GM23248 (cell line): ENCODE measurements at regions not wholly inside any gene's neighbourhood (a gene's known extent, or its start where the extent isn't known, plus 50 kb on each side); places are given as distances from the start of the nearest gene placed in this dataset.

ENCODE experiments used
- DNase-seq: peaks from one replicate; pipeline ENCODE4 v3.0.0-alpha.2; 2015
- H2AFZ ChIP-seq: fragments of 200-600 bp; sonication (generic); 2 replicates; pipeline ENCODE4 v1.6.1; 2016; ENCODE audit warnings: antibody characterized with exemption
- H3F3A ChIP-seq: fragments of 200-600 bp; sonication (generic); 2 replicates; pipeline ENCODE4 v1.6.1; 2016; ENCODE audit warnings: mild to moderate bottlenecking, antibody characterized with exemption, mixed run types; ENCODE audit not compliant: insufficient read depth
- H3K27ac ChIP-seq: fragments of 200-600 bp; sonication (generic); 2 replicates; pipeline ENCODE4 v1.5.1; 2016; ENCODE audit warnings: mild to moderate bottlenecking
- H3K27me3 ChIP-seq: fragments of 200-600 bp; sonication (generic); replicated peaks from 2 replicates; pipeline ENCODE4 v1.6.1; 2016; ENCODE audit warnings: mild to moderate bottlenecking; ENCODE audit not compliant: insufficient read depth
- H3K36me3 ChIP-seq: fragments of 200-600 bp; sonication (generic); 2 replicates; pipeline ENCODE4 v1.6.1; 2016; ENCODE audit warnings: low read depth, mild to moderate bottlenecking
- H3K4me1 ChIP-seq: fragments of 200-600 bp; sonication (generic); 2 replicates; pipeline ENCODE4 v1.6.1; 2016; ENCODE audit warnings: mild to moderate bottlenecking; ENCODE audit not compliant: insufficient read depth
- H3K4me2 ChIP-seq: fragments of 200-600 bp; sonication (generic); one replicate; pipeline ENCODE4 v1.6.1; 2016; ENCODE audit warnings: mild to moderate bottlenecking; ENCODE audit not compliant: unreplicated experiment
- H3K4me3 ChIP-seq: fragments of 200-600 bp; sonication (generic); 2 replicates; pipeline ENCODE4 v1.5.1; 2016; ENCODE audit warnings: mild to moderate bottlenecking
- H3K79me2 ChIP-seq: fragments of 200-600 bp; sonication (generic); 2 replicates; pipeline ENCODE4 v1.6.1; 2016; ENCODE audit warnings: mild to moderate bottlenecking; ENCODE audit not compliant: insufficient read depth
- H3K9ac ChIP-seq: fragments of 200-600 bp; sonication (generic); 2 replicates; pipeline ENCODE4 v1.6.1; 2016; ENCODE audit warnings: mild to moderate bottlenecking
- H3K9me2 ChIP-seq: fragments of 200-600 bp; sonication (generic); 2 replicates; pipeline ENCODE4 v1.6.1; 2016; ENCODE audit warnings: mixed run types, mild to moderate bottlenecking, moderate library complexity; ENCODE audit not compliant: insufficient read depth
- H3K9me3 ChIP-seq: fragments of 200-600 bp; sonication (generic); one replicate; pipeline ENCODE4 v1.6.1; 2017; ENCODE audit warnings: low read depth
- H4K20me1 ChIP-seq: fragments of 200-600 bp; sonication (generic); 2 replicates; pipeline ENCODE4 v1.6.0; 2016; ENCODE audit not compliant: insufficient read depth
- EZH2 ChIP-seq: fragments of 200-600 bp; sonication (generic); IDR thresholded peaks from 2 replicates; pipeline ENCODE4 v1.6.1; 2018; ENCODE audit warnings: antibody characterized with exemption, mild to moderate bottlenecking; ENCODE audit not compliant: insufficient read depth, poor library complexity, severe bottlenecking
- EZH2phosphoT487 ChIP-seq: fragments of 200-600 bp; sonication (generic); IDR thresholded peaks from 2 replicates; pipeline ENCODE4 v1.6.1; 2018; ENCODE audit warnings: antibody characterized with exemption, moderate library complexity, mild to moderate bottlenecking, low read depth; ENCODE audit not compliant: insufficient read depth
- WGBS, 2 experiments: methylation state at CpG; one replicate each; pipeline ENCODE4 v1.1.6; 2015 to 2017; ENCODE audit warnings: low lambda C conversion rate in 2 of 2, low coverage in 1 of 2; ENCODE audit errors: missing lambda C conversion rate in 2 of 2; 5-methylcytosine and 5-hydroxymethylcytosine counted together
- in situ Hi-C: fragments of 300-500 bp; cut with MboI; formaldehyde crosslinking; loops from 2 replicates; pipeline ENCODE4 v1.15.0; 2020

GRCh38 chr5:54886866-54887265, 98.5 kb downstream of the ESM1 start:
- WGBS, 2 experiments = 96 to 100% methylated on average over 1 of the region's 1 CpG
- Histone ChIP-seq H3K79me2 (no peaks in the 10 kb centered on the region), H3K27me3 (peaks cover 9% of the 10 kb centered on the region), H3K4me2 (no peak overlapping the region), H3K4me3 (no peak overlapping the region), H4K20me1 (no peaks in the 10 kb centered on the region), H3K36me3 (no peaks in the 10 kb centered on the region), H2AFZ (no peak overlapping the region), H3F3A (peaks cover 13% of the 10 kb centered on the region; the same call in 1 of the 2 replicates), H3K27ac (no peak overlapping the region), H3K9ac (no peak overlapping the region), H3K4me1 (peaks cover 11% of the 10 kb centered on the region), H3K9me2 (no peaks in the 10 kb centered on the region), H3K9me3 (no peaks in the 10 kb centered on the region)
- TF ChIP-seq EZH2phosphoT487 (no peak), EZH2 (no peak)
- DNase-seq = no peak
- in situ Hi-C loops = no loop called here

- Histone ChIP-seq H3K4me1 (peaks cover 11% of the 10 kb centered on the region), H3K4me3 (no peak overlapping the region), H3F3A (peaks cover 13% of the 10 kb centered on the region; the same call in 1 of the 2 replicates), H4K20me1 (no peaks in the 10 kb centered on the region), H3K79me2 (no peaks in the 10 kb centered on the region), H3K9ac (no peak overlapping the region), H3K9me3 (no peaks in the 10 kb centered on the region), H3K27me3 (peaks cover 9% of the 10 kb centered on the region), H3K36me3 (no peaks in the 10 kb centered on the region), H3K27ac (no peak overlapping the region), H2AFZ (no peak overlapping the region), H3K9me2 (no peaks in the 10 kb centered on the region), H3K4me2 (no peak overlapping the region)
- in situ Hi-C loops = no loop called here
- WGBS, 2 experiments = 90 to 100% methylated on average over 3 of the region's 3 CpGs
- TF ChIP-seq EZH2 = no peak
- no peak for TF ChIP-seq EZH2phosphoT487
- no peak for DNase-seq
Observed at GRCh38 chr5:54885636-54886035, 99.8 kb downstream of the ESM1 start.

- no peak for TF ChIP-seq EZH2phosphoT487
- no peak for TF ChIP-seq EZH2
- Histone ChIP-seq H3K36me3 (no peaks in the 10 kb centered on the region), H3K4me3 (peak overlapping the region; percentile 67), H3K79me2 (no peaks in the 10 kb centered on the region), H3K9me2 (no peaks in the 10 kb centered on the region), H2AFZ (0 out of 2 replicates have a peak overlapping the region, but pooled peaks have one; percentile 75), H3K9ac (no peak overlapping the region), H3F3A (0 out of 2 replicates have a peak, but pooled peaks cover under 1% of the 10 kb centered on the region), H3K27me3 (peaks cover 9% of the 10 kb centered on the region), H3K4me1 (no peaks in the 10 kb centered on the region), H3K4me2 (peak overlapping the region; percentile 79), H4K20me1 (no peaks in the 10 kb centered on the region), H3K9me3 (no peaks in the 10 kb centered on the region), H3K27ac (no peak overlapping the region)
- in situ Hi-C loops = no loop called here
- no peak for DNase-seq
- WGBS, 2 experiments = 64 to 76% methylated on average over 11 to 15 of the region's 18 CpGs
Observed at GRCh38 chr5:54884195-54884536, 101.2 kb downstream of the ESM1 start.

GRCh38 chr5:54883374-54884194, 101.8 kb downstream of the ESM1 start:
- Histone ChIP-seq H3K79me2 (no peaks in the 10 kb centered on the region), H2AFZ (peak overlapping the region; percentile 75), H3K4me1 (no peaks in the 10 kb centered on the region), H3K4me3 (peak overlapping the region; percentile 67), H3F3A (no peaks in the 10 kb centered on the region), H3K27ac (no peak overlapping the region), H3K4me2 (peak overlapping the region; percentile 79), H3K27me3 (peaks cover 9% of the 10 kb centered on the region), H3K36me3 (no peaks in the 10 kb centered on the region), H3K9ac (peak overlapping the region; percentile 31; the same call in 1 of the 2 replicates), H3K9me2 (no peaks in the 10 kb centered on the region), H4K20me1 (no peaks in the 10 kb centered on the region), H3K9me3 (no peaks in the 10 kb centered on the region)
- WGBS, 2 experiments = 9 to 14% methylated on average over 25 to 48 of the region's 75 CpGs
- no peak for TF ChIP-seq EZH2
- TF ChIP-seq EZH2phosphoT487 = no peak
- in situ Hi-C loops = no loop called here
- DNase-seq = peak; percentile 66
